Muscle of leg (tissue), 3 donors: ENCODE measurements at regions not wholly inside any gene's neighbourhood (a gene's known extent, or its start where the extent isn't known, plus 50 kb on each side); places are given as distances from the start of the nearest gene placed in this dataset.

Experiments
- DNase-seq: peaks from one replicate; pipeline ENCODE4 v3.0.0; 2013
- H3K27ac ChIP-seq: one replicate; pipeline ENCODE4 v1.5.1; 2013; ENCODE audit warnings: mild to moderate bottlenecking, low read length, control low read depth
- H3K27me3 ChIP-seq: one replicate; pipeline ENCODE4 v1.6.1; 2013; ENCODE audit warnings: low read length; ENCODE audit not compliant: control insufficient read depth, insufficient read depth
- H3K36me3 ChIP-seq: one replicate; pipeline ENCODE4 v1.6.1; 2013; ENCODE audit warnings: low read length; ENCODE audit not compliant: control insufficient read depth, insufficient read depth
- H3K4me1 ChIP-seq: one replicate; pipeline ENCODE4 v1.6.1; 2013; ENCODE audit warnings: low read length; ENCODE audit not compliant: control insufficient read depth, insufficient read depth
- H3K4me3 ChIP-seq: one replicate; pipeline ENCODE4 v1.5.1; 2013; ENCODE audit warnings: low read length, control low read depth
- H3K9me3 ChIP-seq: replicated peaks from 2 replicates; pipeline ENCODE4 v1.6.1; 2013; ENCODE audit warnings: low read depth, low read length; ENCODE audit not compliant: control insufficient read depth
- WGBS: methylation state at CpG from one replicate; pipeline ENCODE4 v1.1.5; 2013; ENCODE audit warnings: missing lambda C conversion rate; ENCODE audit not compliant: insufficient coverage; 5-methylcytosine and 5-hydroxymethylcytosine counted together

GRCh38 chr6:11298651-11299420, 66.4 kb upstream of the NEDD9 start:
- Histone ChIP-seq H3K27me3 (no peaks in the 10 kb centered on the region), H3K4me3 (no peak overlapping the region), H3K36me3 (no peaks in the 10 kb centered on the region), H3K4me1 (no peaks in the 10 kb centered on the region), H3K9me3 (peaks cover 3% of the 10 kb centered on the region), H3K27ac (no peak overlapping the region)
- 52% methylated on average over 7 of the region's 9 CpGs for WGBS
- DNase-seq = no peak

GRCh38 chr6:11297376-11297729, 64.9 kb upstream of the NEDD9 start:
- WGBS = no CpG with 5 or more reads among the region's 1 CpG
- no peak for DNase-seq
- Histone ChIP-seq H3K36me3 (no peaks in the 10 kb centered on the region), H3K4me3 (no peak overlapping the region), H3K4me1 (no peaks in the 10 kb centered on the region), H3K27me3 (no peaks in the 10 kb centered on the region), H3K27ac (no peak overlapping the region), H3K9me3 (peaks cover 3% of the 10 kb centered on the region)

GRCh38 chr6:11296449-11297375, 64.2 kb upstream of the NEDD9 start:
- Histone ChIP-seq H3K27me3 (no peaks in the 10 kb centered on the region), H3K27ac (no peak overlapping the region), H3K4me1 (no peaks in the 10 kb centered on the region), H3K36me3 (no peaks in the 10 kb centered on the region), H3K9me3 (peaks cover 3% of the 10 kb centered on the region), H3K4me3 (no peak overlapping the region)
- DNase-seq = no peak
- 94% methylated on average over 6 of the region's 11 CpGs for whole genome bisulfite sequencing

- WGBS = no CpG with 5 or more reads among the region's 2 CpGs
- no peaks in the 10 kb centered on the region for H3K4me1 ChIP-seq
- H3K27me3 ChIP-seq = no peaks in the 10 kb centered on the region
- H3K36me3 ChIP-seq = no peaks in the 10 kb centered on the region
- no peak for DNase-seq
- no peak overlapping the region for H3K27ac ChIP-seq
- H3K9me3 ChIP-seq = peaks cover 3% of the 10 kb centered on the region
- no peak overlapping the region for H3K4me3 ChIP-seq
These were observed 63.5 kb upstream of the NEDD9 start for GRCh38 chr6:11295969-11296368.

GRCh38 chr6:11294228-11294627, 61.8 kb upstream of the NEDD9 start:
- no peaks in the 10 kb centered on the region for H3K27me3 ChIP-seq
- H3K9me3 ChIP-seq = peaks cover 3% of the 10 kb centered on the region
- H3K4me1 ChIP-seq = no peaks in the 10 kb centered on the region
- no peaks in the 10 kb centered on the region for H3K36me3 ChIP-seq
- WGBS = no CpG with 5 or more reads among the region's 3 CpGs
- no peak overlapping the region for H3K27ac ChIP-seq
- no peak for DNase-seq
- H3K4me3 ChIP-seq = no peak overlapping the region

GRCh38 chr6:11292594-11293236, 60.2 kb upstream of the NEDD9 start:
- no peak for DNase-seq
- no peaks in the 10 kb centered on the region for H3K27me3 ChIP-seq
- H3K36me3 ChIP-seq = no peaks in the 10 kb centered on the region
- H3K9me3 ChIP-seq = peaks cover 3% of the 10 kb centered on the region
- no peak overlapping the region for H3K27ac ChIP-seq
- H3K4me1 ChIP-seq = no peaks in the 10 kb centered on the region
- H3K4me3 ChIP-seq = no peak overlapping the region

GRCh38 chr6:11292091-11292490, 59.6 kb upstream of the NEDD9 start:
- Histone ChIP-seq H3K27ac (no peak overlapping the region), H3K27me3 (no peaks in the 10 kb centered on the region), H3K36me3 (no peaks in the 10 kb centered on the region), H3K4me3 (no peak overlapping the region), H3K4me1 (no peaks in the 10 kb centered on the region), H3K9me3 (peaks cover 3% of the 10 kb centered on the region)
- 70% methylated on average over 4 of the region's 4 CpGs for WGBS
- no peak for DNase-seq

GRCh38 chr6:11291582-11291981, 59.1 kb upstream of the NEDD9 start:
- Histone ChIP-seq H3K36me3 (no peaks in the 10 kb centered on the region), H3K9me3 (peaks cover 3% of the 10 kb centered on the region), H3K4me3 (no peak overlapping the region), H3K27me3 (no peaks in the 10 kb centered on the region), H3K4me1 (no peaks in the 10 kb centered on the region), H3K27ac (no peak overlapping the region)
- DNase-seq = no peak
- 100% methylated on average over 1 of the region's 4 CpGs for WGBS

- Histone ChIP-seq H3K27ac (no peak overlapping the region), H3K9me3 (no peaks in the 10 kb centered on the region), H3K36me3 (no peaks in the 10 kb centered on the region), H3K4me1 (no peaks in the 10 kb centered on the region), H3K27me3 (no peaks in the 10 kb centered on the region), H3K4me3 (no peak overlapping the region)
- 55% methylated on average over 6 of the region's 8 CpGs for WGBS
- DNase-seq = no peak
These were observed 57.6 kb upstream of the NEDD9 start for GRCh38 chr6:11290027-11290426.

GRCh38 chr6:11288065-11288464, 55.6 kb upstream of the NEDD9 start:
- Histone ChIP-seq H3K4me3 (no peak overlapping the region), H3K4me1 (no peaks in the 10 kb centered on the region), H3K9me3 (no peaks in the 10 kb centered on the region), H3K27ac (no peak overlapping the region), H3K36me3 (no peaks in the 10 kb centered on the region), H3K27me3 (no peaks in the 10 kb centered on the region)
- 85% methylated on average over 3 of the region's 7 CpGs for WGBS
- DNase-seq = no peak
